ENCODE measurements at regions not wholly inside any gene's neighbourhood (a gene's known extent, or its start where the extent isn't known, plus 50 kb on each side); places are given as distances from the start of the nearest gene placed in this dataset.
"Not testable (repeated sequence)": the region's sequence is repeated elsewhere in the genome, so short reads cannot be mapped to it uniquely, and the experiment has no call there.

DNA sequence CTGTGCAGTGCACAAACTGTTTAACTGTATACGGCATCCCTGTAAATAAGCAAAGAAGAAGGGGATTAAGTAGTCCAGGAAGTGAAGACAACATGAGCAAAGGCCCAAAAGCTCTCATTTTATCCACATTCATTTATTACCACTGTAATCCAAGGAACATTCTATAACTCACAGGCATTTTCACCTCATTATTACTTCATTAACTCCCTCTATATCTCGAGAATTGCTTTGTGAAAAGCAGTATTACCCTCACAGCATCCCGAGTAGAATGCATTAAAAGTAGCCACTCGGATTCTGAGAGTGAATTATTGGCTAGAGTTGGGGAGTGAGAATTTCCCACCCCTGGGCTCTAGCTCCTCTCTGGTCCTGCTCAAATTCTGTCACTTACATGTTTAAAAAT lies 51.0 kb upstream of the CHCHD3 start:
- no peak for DNase-seq

DNA sequence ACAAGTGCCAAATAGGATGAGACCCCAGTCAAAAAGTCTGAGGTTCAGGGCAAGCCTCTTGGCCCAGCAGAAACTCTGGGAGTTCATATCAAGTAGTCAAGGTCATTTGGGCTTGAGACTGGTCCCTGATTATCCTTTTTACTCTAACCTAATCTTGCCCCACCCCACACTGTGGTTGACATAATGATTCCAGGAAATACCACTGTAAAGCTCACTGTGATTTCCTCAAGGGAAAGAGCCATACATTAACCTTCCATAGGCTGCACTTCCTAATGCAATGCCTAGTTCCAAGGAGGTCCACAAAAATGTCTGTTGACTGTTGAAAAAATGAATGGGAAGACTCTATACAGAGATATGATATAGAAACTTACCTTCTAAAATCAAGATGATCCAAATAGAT lies 52.9 kb upstream of the CHCHD3 start:
- DNase-seq, result no peak

DNA sequence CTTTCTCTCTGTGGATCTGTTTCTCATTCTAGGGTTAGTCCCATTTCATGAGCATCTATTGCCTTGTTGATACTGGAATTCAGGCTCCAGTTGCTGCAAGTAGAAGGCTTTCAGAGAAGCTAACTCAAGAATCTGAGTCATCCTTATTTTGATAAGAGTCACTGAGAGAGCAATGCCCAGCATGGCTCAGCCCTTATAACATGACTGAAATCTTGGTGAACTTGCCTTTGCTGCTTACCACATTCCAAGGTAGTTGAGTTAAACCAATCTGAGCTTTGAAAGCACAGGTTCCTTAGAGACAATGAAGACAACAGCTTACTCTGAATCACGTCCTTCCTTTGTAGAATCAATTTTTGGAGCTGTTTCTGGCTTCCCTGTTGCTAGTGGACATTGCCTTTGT lies 53.6 kb upstream of the CHCHD3 start:
- peak; percentile 13 for DNase-seq

DNA sequence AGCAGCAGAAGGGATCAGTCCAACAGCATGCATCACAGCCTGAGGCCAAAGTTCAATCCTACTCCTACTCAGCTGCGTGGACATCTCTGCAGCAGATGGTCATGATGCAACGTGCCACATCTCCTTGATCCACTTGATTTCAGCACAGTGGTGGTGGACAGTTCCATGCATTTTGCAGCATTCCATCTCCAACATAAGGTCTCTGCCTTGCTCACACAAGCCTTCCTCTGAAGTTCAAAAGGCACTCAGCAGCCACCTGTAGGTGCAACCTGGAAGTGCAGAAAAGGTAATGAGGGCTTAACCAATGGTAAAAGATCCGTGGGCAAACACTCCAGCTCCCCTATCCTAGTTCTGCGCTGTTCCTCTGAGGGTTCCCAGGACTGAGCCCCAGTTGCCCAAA lies 57.5 kb upstream of the CHCHD3 start:
- DNase-seq, result peak; percentile 31

DNA sequence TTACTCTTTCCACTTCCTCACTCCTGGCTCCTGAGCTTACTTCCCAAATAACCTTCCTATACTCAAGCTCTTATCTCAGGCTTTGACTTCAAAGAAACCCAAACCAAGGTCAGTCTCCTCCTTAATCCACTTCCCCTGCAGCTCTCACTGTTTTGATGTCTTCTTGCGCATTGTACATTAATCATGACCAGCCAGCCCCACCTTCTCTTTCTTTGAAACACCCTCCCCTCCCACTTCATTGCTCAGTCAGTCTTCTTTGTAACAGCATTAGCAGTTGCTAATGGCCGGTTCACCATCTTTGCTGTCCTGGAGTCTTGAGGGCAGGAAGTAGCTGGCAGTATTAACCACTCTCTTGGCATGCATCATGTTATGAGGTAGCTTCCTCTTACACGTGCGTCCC lies 57.9 kb upstream of the CHCHD3 start:
- DNase-seq, result no peak

DNA sequence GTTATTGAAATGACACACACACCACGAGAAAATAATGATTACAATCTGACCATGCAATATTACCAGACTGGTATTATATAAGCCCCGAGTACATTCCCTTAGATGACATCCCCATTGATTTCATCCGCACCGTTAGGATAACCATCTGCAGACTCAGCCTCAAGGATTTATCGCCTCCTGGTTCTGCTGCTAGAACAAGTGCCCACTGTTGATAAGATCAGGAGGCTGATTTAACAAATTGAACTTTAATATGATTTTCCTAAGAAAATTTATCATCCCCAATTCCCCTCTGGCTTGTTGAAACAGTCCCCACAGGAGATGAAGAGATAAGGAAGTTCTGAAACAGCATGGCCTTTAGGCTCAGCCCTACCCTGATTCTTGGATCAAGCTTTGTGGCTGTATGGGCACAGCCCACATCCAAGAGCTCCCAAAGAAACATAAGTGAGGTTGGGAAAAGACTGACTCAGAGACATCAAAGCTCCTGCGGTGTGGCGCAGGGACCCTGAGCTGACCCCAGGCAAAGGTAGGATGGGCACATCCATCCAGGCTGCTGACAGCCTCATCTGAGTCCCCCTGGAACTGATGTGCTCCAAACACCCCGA lies 59.2 kb upstream of the CHCHD3 start:
- no peak for DNase-seq

DNA sequence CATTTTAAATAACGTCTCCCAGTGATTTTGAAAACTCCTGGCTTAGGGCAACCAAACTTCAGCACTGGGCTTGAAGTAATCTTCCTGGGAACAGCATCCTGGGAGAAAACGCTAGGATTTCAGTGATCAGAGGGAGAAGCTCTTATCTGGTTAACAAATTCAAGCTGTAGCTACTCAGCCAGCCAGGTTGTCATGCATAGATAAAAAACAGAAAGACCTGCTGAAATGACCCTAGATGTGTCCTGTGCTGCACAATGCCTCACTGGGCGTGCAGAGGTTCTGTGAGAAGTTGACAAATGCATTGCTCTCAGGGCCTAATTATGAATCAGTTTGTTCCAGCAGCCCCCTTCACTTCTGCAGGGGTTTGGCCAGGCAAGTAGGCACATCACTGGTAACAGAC lies 68.9 kb upstream of the CHCHD3 start:
- no peak for DNase-seq

DNA sequence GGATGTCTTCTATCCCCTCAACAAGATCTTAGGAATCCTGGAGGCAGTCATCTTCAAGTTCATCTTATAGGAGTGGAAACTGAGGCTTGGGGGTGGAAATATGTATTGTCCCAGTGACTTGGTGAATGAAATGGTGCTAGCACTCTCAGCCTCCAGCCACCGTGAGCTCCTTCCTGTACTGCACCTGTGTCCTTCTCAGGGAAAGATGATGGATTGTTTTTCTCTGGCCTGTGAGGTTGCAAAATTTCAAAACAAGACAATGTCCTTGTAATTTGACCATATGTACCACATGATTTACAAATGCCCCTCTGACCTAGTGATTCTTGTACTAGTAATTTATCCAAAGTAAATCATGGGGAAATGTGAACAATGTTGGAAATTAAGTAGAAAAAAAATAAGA lies 71.0 kb upstream of the CHCHD3 start:
- no peak for DNase-seq

DNA sequence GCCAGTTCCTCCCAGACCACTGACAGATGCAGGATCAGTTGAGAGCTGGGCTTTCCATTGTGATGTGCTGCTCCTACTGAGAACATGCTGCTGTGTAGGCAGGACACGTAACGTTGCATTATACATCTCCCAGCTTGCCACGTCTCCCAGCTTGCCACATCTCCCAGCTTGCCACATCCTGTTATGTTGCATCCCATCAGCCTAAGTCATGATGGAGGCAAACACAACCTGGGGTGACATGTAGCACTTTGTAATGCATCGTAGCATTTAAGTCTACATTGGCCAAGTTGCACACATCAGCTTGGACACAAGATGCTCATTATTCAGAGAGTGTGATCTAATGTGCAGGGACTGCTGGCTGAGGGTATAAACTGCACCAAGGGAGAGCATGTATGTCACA lies 73.3 kb upstream of the CHCHD3 start:
- DNase-seq, result no peak

DNA sequence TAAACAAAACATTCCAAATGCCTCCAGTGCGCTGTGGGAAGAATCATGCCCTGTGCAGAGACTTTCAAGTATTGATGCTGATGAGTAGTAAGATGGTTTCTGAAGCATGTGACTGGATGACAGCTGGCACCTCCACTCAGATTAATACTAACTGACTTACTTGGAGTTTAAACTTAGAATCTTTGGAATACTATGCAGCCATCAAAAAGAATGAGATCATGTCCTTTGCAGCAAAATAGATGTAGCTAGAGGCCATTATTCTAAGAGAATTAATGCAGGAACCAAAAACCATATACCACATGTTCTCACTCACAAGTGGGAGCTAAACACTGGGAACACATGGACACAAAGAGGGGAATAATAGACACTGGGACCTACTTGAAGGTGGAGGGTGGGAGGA lies 73.8 kb upstream of the CHCHD3 start:
- DNase-seq, result no peak

DNA sequence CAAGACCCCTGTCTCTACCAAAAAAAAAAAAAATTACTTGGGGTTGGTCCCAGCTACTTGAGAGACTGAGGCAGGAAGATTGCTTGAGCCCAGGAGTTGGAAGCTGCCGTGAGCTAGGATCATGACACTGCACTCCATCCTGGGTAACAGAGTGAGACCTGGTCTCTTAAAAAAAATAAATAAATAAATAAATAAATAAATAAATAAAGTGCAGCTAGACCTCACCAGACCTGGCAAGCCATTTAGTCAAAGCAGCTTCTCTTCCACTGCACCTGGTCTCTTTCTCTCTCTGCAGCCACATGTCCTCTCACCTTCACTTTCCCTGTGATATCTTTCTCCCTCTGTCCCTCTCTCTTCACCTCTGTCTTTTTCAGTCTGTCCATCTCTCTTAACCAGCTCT lies 75.2 kb upstream of the CHCHD3 start:
- no peak for DNase-seq

DNA sequence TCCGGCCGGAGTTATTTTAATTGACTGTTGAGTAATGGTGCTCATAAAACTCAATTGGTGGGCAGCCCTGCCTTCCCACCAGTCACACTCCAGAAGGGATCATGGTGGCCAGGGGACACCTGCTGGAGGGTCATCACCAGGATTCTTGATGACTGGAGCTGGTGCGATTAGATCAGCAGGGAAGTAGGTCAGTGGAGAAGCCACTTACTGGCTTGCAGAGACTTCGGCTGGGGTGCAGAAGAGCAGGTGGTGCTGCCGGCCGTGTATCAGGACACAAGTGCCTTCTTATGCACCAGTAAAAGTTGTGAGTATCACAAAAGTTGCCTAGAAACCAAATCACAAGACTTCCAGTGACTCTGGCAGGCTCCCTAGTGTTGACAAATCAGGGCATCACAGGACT lies 82.6 kb upstream of the CHCHD3 start:
- DNase-seq, result no peak

DNA sequence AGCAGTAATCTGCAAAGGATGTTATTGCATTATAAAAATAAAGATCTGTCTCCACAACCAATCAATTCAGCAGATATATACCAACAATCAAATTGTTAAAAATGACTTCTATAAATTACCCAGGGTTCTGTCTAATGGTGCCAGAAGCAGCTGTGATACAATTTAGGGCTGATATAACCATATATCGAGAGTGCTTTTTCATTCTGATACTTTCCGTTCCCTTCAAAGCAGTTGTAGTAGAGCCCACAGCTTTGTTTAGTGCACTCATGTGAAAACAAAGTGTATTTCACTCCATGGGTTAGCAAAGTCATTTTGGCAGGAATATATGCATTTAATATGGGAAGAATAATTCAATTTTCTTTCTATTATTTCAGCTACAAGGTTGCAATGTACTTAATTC lies 83.1 kb upstream of the CHCHD3 start:
- DNase-seq, result no peak

DNA sequence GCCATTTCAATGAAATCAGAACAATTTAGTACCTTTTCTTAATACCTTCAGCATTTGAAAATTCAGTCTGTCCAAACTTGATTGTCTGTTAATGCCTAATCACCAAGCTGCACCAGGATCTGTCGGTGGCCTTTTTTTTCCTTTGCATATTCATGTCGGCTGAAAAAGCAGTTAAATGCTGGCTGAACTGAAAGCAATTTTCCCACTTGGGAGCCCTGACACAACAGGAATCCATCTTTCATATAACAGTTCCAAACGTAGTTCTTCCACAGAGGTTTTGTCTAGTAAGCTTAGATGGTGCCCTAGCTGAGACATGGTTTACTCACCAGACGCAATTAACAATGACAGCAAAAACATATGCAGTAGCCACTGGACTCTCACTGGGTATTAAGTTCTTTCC lies 83.6 kb upstream of the CHCHD3 start:
- DNase-seq, result no peak

DNA sequence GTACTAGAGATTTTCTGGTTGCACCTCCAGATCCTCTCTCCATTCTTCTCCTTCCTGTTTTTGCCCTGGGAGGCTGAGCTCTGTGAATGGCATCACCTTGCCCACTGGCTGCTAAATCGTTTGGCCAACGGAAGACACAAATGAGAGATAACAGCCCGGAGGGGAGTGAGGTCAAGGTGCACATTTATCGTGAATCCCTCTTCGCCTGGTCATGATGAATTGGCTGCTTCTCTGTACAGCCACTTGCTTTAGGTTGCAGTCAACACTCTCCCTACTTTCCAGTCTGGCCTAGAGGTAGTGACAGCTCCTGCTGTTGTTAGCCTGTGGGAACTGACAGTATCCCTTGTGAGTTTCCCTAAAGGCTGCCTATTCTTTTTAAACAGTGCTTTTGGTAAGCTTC lies 85.4 kb upstream of the CHCHD3 start:
- DNase-seq, result no peak

DNA sequence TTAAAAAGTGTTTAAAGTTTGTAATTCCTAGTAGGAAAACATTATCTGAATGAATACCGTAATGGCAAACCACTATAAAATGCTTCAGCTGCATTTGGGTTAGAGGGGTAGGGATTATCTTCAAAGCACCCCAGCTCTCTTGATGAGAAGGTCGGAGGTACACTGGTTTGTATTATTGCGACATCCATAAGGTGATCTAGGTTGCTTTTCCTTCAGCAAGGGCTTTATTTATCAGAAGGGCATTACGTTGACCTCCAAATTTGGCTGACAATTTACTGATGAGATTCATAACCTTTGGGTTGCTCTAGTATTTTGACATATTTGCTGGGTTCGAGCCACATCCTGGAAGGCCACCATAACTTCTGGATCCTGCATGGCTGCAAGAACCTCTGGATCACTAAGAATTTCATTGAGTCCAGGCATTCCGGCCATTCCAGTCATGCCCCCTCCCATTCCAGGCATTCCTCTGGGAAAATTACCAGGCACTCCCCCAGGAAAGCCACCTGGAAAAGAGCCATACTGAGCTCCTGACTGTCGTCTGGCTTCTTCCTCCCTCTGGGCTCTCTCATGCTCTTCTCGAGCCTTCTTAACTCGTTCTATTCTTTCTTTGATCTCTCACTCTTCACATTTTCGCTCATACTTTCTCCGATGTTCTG lies 83.6 kb upstream of the EXOC4 start:
- DNase-seq, result peak; percentile 10

DNA sequence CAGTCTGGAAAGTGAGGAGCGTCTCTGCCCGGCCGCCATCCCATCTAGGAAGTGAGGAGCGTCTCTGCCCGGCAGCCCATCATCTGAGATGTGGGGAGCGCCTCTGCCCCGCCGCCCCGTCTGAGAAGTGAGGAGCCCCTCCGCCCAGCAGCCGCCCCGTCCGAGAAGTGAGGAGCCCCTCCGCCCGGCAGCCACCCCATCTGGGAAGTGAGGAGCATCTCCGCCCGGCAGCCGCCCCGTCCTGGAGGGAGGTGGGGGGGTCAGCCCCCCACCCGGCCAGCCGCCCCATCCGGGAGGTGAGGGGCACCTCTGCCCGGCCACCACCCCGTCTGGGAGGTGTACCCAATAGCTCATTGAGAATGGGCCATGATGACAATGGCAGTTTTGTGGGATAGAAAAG lies 75.4 kb upstream of the EXOC4 start:
- DNase-seq, result not testable (repeated sequence)

DNA sequence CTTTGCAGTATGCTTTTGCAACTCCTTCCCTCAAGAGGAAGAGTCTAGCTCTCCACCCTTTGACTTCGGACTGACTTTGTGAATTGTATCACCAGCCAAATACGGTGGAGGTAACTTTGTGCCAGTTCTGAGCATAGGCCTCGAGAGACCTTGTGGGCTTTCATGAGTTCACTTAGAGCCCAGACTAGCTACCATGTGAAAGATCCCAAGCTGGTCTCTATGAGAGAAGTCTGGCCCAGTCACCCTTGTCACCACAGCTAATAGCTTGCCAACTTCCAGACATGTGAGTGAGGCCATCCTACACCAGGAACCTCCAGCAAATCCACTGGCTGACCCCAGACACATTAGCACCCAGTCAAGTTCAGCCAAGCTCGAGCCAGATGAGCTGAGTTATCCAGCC lies 72.2 kb upstream of the EXOC4 start:
- DNase-seq, result no peak

DNA sequence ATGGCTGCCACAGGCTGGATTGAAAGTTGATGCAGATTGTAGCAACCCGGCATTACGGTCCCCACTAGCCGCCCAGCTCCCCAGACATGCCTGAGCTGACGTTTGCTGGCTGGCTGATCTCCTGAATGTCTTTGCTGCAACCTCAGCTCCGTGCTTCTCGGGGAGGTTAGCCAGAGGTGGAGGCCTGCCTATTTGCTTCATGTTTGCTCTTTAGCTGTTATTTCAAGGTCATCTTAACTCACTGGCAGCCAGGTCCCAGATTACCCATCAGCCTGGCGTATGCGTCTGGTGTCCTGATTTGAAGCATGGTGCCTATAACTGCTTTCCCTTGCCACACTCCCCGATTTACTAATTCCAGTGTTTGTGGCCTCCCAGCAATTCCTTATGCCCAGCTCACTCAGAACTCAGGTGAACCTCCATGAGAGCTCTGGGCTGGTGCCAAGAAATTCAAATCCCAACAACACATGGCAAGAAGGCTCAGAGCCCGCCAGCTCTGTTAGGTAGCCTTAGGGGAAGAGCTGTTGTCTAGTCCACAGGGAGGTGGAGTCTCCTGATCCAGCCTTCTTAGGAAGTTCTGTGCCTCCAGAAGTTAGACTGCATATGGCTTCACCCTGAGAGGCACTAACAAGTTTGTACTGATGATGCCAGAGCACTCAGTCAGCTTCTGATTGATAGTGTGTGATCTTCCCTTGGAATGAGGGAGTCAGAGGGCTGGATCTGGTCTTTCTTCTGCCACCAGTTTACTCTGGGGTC lies 69.7 kb upstream of the EXOC4 start:
- DNase-seq, result peak; percentile 2

DNA sequence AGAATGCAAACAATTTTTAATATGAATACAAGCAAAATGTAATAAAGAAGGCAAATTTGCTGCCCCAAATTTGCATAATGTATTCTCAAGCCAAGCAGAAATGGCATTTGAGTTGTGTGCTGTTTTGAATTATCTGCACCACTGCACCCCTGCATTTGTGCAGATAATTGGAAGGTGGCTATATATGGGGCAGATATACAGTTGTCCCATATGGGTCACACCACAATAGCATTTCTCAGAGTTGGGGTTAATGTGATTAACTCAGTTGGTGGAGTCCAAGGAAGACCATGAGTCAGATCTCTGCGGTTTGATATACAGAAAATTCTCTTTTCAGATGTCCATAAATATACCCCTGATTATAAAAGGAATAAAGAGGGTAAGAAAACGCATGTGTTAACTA lies 68.9 kb upstream of the EXOC4 start:
- no peak for DNase-seq

DNA sequence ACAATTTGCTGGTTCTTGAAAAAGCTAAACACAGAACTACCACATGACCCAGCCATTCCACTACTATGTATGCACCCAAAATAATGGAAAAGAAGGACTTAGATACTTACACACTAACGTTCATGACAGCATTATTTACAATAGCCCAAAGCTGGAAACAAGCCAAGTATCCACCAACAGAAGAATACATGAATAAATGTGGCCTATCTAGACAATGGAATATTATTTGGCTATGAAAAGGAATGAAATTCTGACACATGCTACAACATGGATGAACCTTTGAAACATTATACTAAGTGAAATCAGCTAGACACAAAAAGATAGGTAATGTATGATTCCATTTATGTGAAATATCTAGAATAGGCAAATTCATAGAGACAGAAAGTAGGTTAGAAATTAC lies 67.4 kb upstream of the EXOC4 start:
- DNase-seq, result no peak

DNA sequence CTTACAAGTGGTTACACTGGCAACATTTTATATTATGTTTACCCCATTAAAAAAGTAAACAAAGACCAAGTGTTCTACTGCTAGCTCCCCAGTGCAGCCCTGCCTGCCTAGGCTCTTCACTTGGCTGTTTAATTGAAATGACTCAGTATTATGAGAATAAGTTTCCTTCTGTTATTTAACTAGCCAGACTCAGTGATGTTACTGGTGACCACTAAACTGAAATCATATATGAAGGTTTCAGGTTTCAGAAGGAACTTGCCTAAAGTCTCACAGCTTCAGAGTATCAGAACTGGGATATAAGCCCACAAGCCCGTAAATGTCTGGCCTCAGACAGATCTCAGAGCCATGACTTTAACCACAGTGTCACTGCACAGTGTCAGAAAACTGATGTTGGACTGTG lies 66.8 kb upstream of the EXOC4 start:
- no peak for DNase-seq

DNA sequence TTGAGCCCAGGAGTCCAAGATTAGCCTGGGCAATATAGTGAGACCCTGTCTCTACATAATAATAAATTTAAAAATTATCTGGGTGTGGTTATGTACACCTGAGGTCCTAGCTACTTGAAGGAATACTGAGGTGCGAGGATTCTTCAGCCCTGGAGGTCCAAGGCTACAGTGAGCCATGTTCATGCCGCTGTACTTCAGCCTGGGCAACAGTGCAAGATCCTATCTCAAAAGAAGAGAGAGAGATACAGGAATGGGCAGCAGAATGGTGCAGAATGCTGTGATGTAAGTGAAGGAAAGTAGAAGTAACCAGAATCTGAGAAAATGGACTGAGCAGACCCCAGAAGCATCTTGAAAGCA lies 62.7 kb upstream of the EXOC4 start:
- no peak for DNase-seq

DNA sequence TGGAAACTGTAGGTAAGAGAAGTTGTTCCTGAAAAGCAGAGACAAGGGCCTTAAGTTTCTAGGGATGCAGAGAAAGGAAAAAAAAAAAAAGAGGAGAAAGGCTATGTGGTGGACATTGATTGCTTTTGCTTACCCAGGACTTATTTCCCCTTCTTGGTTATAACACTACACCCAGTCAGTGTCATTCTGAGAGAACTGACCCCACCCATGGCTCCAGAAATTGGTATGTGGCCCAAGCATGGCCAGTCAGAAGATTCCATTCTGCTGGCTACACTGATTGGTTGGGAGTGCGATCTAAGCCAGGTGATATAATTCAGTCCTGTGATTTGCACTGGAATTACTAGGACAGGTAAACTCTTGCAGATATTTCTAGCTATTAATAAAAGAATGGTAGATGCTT lies 62.2 kb upstream of the EXOC4 start:
- no peak for DNase-seq

DNA sequence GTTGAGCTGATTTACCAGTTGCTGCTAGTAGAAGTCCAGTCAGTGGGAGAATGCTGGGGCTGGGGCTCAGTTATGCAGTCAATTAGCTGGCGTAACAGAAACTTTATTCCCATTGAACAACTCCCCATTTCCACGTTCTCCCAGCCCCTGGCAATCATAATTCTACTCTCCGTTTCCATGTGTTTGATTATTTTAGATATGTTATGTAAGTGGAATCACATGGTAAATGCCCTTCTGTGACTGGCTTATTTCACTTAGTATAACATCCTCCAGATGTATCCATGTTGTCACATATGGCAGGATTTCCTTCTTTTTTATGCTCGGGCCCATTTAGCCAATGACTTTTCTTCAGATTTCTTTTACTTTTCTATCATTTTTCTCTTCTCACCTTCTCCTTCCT lies 61.1 kb upstream of the EXOC4 start:
- DNase-seq, result no peak
